ENCODE measurements at regions not wholly inside any gene's neighbourhood (a gene's known extent, or its start where the extent isn't known, plus 50 kb on each side); places are given as distances from the start of the nearest gene placed in this dataset.
"Not testable (repeated sequence)": the region's sequence is repeated elsewhere in the genome, so short reads cannot be mapped to it uniquely, and the experiment has no call there.

GRCh38 chr6:178929-179328 is 113.4 kb upstream of the DUSP22 start:
- not testable (repeated sequence) for TF ChIP-seq CTCF (conservative IDR thresholded peaks at IDR 0.05; ENCODE audit: low read depth, low read length); EZH2 (IDR thresholded peaks at IDR 0.05; ENCODE audit: borderline replicate concordance, low read depth, low read length, poor library complexity, severe bottlenecking)

All from A673 (cell line).